HG03025 (cell line): ENCODE measurements at regions not wholly inside any gene's neighbourhood (a gene's known extent, or its start where the extent isn't known, plus 50 kb on each side); places are given as distances from the start of the nearest gene placed in this dataset.

ENCODE experiments used
- ATAC-seq: cut with Tn5 transposase; IDR thresholded peaks from one replicate; pipeline ENCODE4 v1.9.1; 2021; ENCODE audit warnings: mild to moderate bottlenecking, moderate library complexity; ENCODE audit not compliant: unreplicated experiment, low FRiP score

- no peak for ATAC-seq
Measured at GRCh38 chr7:9186730-9187129, 753.3 kb downstream of the NXPH1 start.

DNA sequence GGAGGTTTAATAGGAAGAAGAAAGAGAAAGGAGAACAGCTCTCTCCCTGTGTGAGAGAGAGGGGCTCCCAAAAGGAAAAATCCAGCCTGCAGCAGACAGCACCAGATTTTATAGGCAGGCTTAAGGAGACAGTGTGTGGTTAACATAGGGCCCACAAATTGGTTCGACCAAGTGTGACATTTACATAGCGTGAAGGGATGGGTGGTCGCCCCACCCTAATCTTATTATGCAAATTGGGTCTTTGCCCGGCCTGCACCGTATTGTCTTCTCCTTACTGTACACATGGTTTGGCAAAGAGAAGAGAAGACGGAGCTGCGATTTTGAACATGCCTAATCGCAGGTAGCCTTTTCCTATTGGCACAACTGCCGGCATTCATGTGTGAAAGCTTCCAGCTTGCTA, 756.3 kb downstream of the NXPH1 start:
- no peak for ATAC-seq

DNA sequence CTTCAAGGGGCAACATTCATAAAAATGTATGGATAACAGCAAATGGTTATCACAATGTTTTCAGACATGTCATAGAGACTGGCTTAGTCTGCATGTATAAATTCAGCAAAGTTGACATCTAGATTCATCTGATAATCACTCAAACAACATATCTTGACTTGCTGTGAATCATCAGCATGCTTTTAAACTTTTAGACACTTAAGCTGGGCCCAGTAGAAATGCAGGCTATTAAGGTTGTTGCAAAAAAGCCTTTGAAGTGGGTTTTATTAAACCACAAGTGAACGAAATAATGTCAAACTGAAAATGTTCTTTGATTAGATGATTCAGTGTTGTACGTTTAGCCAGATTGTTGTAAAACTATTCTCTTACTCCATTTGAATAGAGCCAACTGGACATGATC, 759.6 kb downstream of the NXPH1 start:
- no peak for ATAC-seq

- ATAC-seq, result no peak
Measured at GRCh38 chr7:9200626-9201025, 767.2 kb downstream of the NXPH1 start.

DNA sequence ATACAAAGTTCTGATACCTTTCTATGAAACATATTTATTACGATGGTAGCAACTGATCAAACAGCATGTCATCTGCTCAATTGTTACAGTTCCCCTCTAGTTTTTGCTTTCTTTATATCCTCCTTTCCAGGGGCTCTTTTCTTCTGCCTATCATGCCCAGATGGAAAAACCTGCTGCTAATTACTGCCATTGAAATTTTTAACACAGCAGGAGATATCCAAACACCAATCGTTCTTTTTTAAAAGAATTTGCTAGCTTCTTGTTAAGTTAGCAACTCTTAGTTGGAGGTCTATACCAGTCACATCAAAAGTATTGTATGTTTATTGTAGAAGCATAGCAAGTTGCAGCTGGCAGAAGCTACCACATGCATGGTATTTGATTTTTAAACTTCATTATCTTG, 768.5 kb downstream of the NXPH1 start:
- no peak for ATAC-seq

- no peak for ATAC-seq
Measured at GRCh38 chr7:9204571-9204970, 771.2 kb downstream of the NXPH1 start.

- no peak for ATAC-seq
Measured at GRCh38 chr7:9210114-9210513, 776.7 kb downstream of the NXPH1 start.

DNA sequence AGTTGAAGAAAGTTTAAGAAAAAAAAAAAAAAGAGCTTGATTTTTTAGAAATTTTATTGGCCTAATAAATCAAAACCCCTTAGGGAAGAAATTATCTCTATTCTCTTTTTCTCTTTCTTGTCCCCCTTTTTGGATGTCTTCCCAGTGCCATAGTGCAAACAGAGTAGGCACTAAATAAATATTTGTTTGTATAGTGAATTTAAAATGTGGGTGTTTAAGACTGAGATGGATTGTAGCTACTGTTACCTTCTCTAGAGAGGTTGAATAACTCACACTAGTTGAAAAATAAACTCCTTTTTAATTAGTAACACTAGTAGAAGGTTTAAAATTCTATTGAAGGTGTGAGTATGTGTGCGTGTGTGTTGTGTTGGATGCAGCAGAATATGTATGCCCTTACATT, 783.8 kb downstream of the NXPH1 start:
- no peak for ATAC-seq

GRCh38 chr7:9226500-9226899, 793.1 kb downstream of the NXPH1 start:
- ATAC-seq, result no peak

DNA sequence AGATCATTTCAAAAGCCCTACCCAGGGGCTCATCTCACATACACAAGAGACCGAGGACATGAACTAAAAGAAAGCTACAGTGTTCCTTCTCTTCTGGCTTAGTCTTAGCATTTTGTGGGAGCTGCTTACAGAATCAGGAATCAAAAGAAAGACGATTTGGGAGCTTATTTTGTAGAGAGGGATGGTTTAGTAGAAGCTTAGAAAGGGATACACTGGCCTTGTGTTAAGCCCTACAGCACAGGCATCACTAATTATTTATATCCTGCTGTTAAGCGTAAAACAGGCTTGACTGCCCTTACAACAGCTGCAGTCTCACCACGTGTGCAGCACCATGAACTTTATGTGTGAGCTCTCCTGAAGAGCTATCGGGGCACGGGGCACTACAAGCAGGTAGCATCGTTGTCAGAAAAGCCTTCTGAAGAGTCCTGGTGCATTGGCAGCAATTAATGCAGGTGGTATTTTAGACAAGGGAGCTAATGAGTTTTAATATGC, 798.3 kb downstream of the NXPH1 start:
- ATAC-seq, result no peak

DNA sequence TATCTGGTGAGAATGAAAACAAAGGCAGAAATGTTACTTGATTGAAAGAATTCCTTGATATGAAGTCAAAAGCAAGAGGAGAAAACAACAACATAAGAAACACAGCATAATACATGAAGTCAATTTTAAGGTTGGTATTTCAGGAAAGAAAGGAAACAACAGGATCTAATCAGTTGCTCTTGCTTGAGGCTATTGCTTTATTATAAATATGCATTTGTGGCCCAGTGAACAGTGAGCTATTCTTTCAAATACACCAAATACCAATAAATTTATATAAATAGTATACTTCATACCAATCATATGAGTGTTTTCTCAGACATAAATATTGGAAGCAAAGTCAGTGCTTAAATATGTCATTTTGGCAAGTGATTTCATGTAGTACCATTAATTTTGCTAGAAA, 806.6 kb downstream of the NXPH1 start:
- ATAC-seq, result no peak

GRCh38 chr7:9241826-9242225, 808.4 kb downstream of the NXPH1 start:
- no peak for ATAC-seq

DNA sequence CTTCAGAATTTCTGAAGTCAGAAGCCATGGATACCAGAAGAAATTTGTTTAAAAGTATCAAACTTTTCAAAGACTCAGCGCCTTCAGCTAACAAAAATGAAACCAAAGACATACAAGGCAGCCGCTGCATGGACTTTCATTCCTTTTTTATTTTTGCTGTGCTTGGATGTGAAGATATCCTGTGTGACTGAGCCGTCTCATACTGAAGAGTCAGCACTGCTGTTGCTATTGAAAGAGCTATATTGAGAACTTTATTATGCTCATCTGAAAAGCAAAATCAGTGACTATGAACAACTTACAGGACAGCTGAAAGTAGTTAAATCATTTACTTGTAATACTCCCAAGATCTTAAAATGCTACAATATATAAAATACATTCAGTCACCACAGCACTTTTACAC, 809.2 kb downstream of the NXPH1 start:
- ATAC-seq, result no peak

- no peak for ATAC-seq
Measured at GRCh38 chr7:9250876-9251275, 817.5 kb downstream of the NXPH1 start.

- ATAC-seq, result no peak
Measured at GRCh38 chr7:9264395-9264794, 831.0 kb downstream of the NXPH1 start.

DNA sequence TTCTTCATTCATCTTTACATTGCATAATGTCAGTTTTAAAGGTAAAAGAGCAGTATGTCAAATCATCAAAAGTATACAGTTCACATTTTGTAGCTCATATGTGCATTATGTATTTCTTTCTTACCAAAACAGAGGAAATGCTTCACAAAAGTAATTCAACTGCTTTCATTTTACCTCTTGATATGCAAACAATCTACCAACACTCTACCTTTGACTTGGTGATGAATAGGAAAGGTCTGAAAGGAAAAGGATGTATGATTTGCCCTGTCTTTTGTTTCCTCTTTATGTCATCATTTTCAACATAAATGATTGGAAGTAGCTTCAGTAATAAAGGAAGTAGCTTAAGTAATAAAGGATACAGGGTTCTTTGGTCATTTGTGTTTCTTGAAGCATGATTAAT, 846.7 kb downstream of the NXPH1 start:
- ATAC-seq, result no peak

- no peak for ATAC-seq
Measured at GRCh38 chr7:9283246-9283645, 849.8 kb downstream of the NXPH1 start.

DNA sequence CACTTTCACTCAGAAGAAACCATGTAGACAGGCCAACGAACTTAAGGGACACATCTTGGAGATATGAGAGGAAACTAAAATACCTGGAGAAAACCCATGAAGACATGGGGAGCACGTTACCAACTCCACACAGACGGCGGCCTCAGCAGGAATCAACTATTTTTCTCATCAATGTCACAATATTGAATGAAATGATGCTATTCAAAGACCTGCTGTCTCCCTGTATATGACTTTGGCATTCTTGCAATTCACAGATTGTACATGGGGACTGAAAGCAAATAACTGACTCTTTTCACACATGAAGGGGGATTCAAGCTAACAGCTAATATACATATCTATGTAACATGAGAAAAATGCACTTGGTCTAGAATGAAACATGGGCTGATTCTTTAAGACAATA, 869.0 kb downstream of the NXPH1 start:
- no peak for ATAC-seq

DNA sequence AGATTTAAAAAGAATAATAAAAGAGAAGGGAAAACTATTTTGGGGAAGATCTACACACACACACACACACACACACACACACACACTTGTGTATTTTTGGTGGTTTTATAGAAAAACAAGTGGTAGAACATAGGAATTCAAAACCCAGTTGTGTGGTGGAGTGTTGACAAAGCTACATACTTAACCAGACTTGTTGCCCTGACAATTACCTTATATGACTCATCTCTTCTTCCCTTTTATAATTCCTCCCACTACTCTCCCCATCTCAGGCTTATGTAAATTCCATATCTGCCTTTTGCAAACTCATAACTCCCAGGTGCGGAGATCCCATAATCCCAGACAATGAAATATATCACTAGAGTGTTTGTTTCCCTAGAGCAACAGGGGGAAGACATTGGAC, 873.7 kb downstream of the NXPH1 start:
- ATAC-seq, result no peak

DNA sequence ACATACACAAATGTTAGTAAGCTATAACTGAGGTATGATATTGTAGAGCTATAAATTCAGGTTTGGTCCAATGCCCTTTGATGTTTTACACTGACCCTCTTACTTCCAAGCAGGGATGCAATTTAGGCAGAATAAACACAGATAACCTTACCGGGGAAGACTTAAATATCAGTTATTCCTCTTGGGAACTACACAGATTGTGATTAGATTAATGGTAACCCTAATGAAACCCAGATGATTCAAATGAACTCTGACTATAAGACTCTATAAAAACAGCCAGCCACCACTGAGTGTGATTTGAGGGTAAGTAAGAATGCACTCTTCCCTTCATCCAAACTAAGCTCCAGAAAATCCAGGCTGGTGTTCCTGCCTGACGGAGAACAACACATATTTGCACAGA, 891.1 kb downstream of the NXPH1 start:
- no peak for ATAC-seq

- ATAC-seq, result no peak
Measured at GRCh38 chr7:9328296-9328695, 894.9 kb downstream of the NXPH1 start.

DNA sequence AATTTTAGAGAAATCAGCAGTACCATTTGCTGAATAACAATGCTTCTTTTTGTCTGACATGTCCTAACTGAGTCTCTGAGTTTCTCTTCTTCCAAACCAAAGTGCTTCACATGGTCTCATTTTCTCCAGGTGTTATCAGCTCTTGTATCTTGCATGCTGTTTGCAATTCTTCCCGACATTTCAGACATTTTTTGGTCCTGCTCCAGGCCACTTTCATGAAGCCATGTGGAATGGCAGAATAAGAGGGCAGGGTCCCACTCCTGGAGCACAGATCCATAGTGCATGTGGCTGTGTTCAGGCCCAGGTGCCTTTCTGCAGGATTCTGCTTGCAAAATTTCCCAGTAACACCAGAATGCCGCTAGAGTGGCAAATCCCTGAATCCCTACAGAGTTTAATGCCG, 916.2 kb downstream of the NXPH1 start:
- no peak for ATAC-seq

GRCh38 chr7:9391221-9391620, 957.8 kb downstream of the NXPH1 start:
- ATAC-seq, result no peak
